T-cell (primary cell): ENCODE measurements at regions not wholly inside any gene's neighbourhood (a gene's known extent, or its start where the extent isn't known, plus 50 kb on each side); places are given as distances from the start of the nearest gene placed in this dataset.

Experiments used
- ATAC-seq, 4 experiments: fragments of 200-7000 bp in 3 of 4; fragments of 150-1000 bp in 1 of 4; cut with Tn5 transposase; replicated peaks in 1 of 4; 1 replicate in 3 of 4; 2 replicates in 1 of 4; pipeline ENCODE4 v1.10.0; 2021; ENCODE audit warnings: moderate library complexity in 3 of 4, mild to moderate bottlenecking in 2 of 4, moderate number of reproducible peaks in 1 of 4
- CTCF ChIA-PET, 2 donors: fragments of 300-600 bp; sonication (Branson Sonifier 250); formaldehyde crosslinking; loops; one replicate each; lab custom pipeline; 2022; ENCODE audit warnings: antibody characterized with exemption in 2 of 2; lab: Charles Lee
- POLR2A ChIA-PET, 2 donors: fragments of 300-600 bp; sonication (Branson Sonifier 250); formaldehyde crosslinking; loops; one replicate each; lab custom pipeline; 2022; ENCODE audit warnings: antibody characterized with exemption in 2 of 2; lab: Charles Lee
- DNase-seq, 35 experiments: peaks; one replicate each; pipeline versions ENCODE4 v3.0.0 to v3.0.0-alpha.2; 2013 to 2023
- H3K27ac ChIP-seq: one replicate; pipeline ENCODE4 v1.5.1; 2013; ENCODE audit warnings: low read length
- H3K27me3 ChIP-seq, 2 experiments: replicated peaks in 1 of 2; 1 replicate in 1 of 2; 2 replicates in 1 of 2; pipeline versions ENCODE4 v1.6.1 to v1.7.0; 2013; ENCODE audit warnings: low read length in 1 of 2, mixed read lengths in 1 of 2; ENCODE audit not compliant: control insufficient read depth in 2 of 2, insufficient read depth in 2 of 2; ENCODE audit errors: extremely low read depth in 1 of 2
- H3K36me3 ChIP-seq, 2 donors: 1 replicate in 1 of 2; 2 replicates in 1 of 2; pipeline versions ENCODE4 v1.6.1 to v1.7.0; 2013; ENCODE audit warnings: low read length in 1 of 2; ENCODE audit not compliant: control insufficient read depth in 2 of 2, insufficient read depth in 1 of 2; ENCODE audit errors: extremely low read depth in 1 of 2
- H3K4me1 ChIP-seq, 2 experiments: 1 replicate in 1 of 2; 2 replicates in 1 of 2; pipeline versions ENCODE4 v1.6.1 to v1.7.0; 2013; ENCODE audit warnings: low read length in 2 of 2, mixed read lengths in 1 of 2; ENCODE audit not compliant: insufficient read depth in 2 of 2, control insufficient read depth in 1 of 2; ENCODE audit errors: extremely low read depth in 1 of 2
- H3K4me3 ChIP-seq, 2 donors: 1 replicate in 1 of 2; 2 replicates in 1 of 2; pipeline versions ENCODE4 v1.5.1 to v1.7.0; 2013; ENCODE audit warnings: mild to moderate bottlenecking in 2 of 2, low read length in 1 of 2, moderate library complexity in 1 of 2; ENCODE audit not compliant: control insufficient read depth in 1 of 2; ENCODE audit errors: extremely low read depth in 1 of 2
- H3K9me3 ChIP-seq: 2 replicates; pipeline ENCODE4 v1.7.0; 2013
- H3K27ac Mint-ChIP-seq, 2 donors: one replicate each; pipeline ENCODE4 v1.8.0; 2020 to 2021; ENCODE audit warnings: mild to moderate bottlenecking in 2 of 2, mixed read lengths in 2 of 2
- H3K27me3 Mint-ChIP-seq, 2 donors: one replicate each; pipeline ENCODE4 v1.8.0; 2021 to 2022; ENCODE audit warnings: mixed read lengths in 2 of 2
- H3K36me3 Mint-ChIP-seq: one replicate; pipeline ENCODE4 v1.8.0; 2021; ENCODE audit warnings: mixed read lengths
- H3K4me1 Mint-ChIP-seq, 3 donors: one replicate each; pipeline ENCODE4 v1.8.0; 2020 to 2022; ENCODE audit warnings: mixed read lengths in 3 of 3, mild to moderate bottlenecking in 1 of 3
- H3K4me3 Mint-ChIP-seq, 3 donors: one replicate each; pipeline ENCODE4 v1.8.0; 2020 to 2022; ENCODE audit warnings: mild to moderate bottlenecking in 3 of 3, mixed read lengths in 3 of 3, moderate library complexity in 3 of 3
- H3K9me3 Mint-ChIP-seq, 3 donors: one replicate each; pipeline ENCODE4 v1.8.0; 2020 to 2022; ENCODE audit warnings: mixed read lengths in 3 of 3
- WGBS: methylation state at CpG from one replicate; pipeline ENCODE4 v1.1.5; 2013; ENCODE audit warnings: missing lambda C conversion rate; ENCODE audit not compliant: insufficient coverage; 5-methylcytosine and 5-hydroxymethylcytosine counted together

DNA sequence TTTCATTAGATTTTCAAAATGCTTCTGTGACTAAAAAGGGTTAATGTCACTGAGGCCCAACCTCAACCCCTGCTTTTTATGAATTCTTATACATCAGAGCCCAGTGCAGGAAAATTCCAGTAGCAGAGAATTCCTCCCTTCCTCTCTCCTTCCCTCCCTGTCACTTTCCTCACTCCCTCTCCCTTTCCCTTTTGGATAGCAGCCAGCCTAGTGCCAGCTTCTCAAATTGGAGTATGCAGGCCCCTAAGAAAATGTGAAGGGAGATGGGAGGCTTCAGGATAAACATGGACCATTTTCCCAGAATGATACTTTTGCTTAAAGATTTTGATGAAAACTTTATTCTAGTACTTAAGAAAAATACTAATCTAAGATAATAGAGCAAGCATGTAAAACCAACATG lies 507.4 kb downstream of the KDM4C start:
- ChIA-PET CTCF (no interaction called here), POLR2A (no interaction called here)
- no peaks in the 10 kb centered on the region for H3K27me3 ChIP-seq
- H3K36me3 Mint-ChIP-seq: no peaks in the 10 kb centered on the region
- H3K9me3 Mint-ChIP-seq: no peaks in the 10 kb centered on the region
- H3K4me3 ChIP-seq: no peak overlapping the region
- H3K4me3 Mint-ChIP-seq: no peak overlapping the region
- no peak overlapping the region for H3K27ac ChIP-seq
- ATAC-seq: no peak
- no peaks in the 10 kb centered on the region for H3K36me3 ChIP-seq
- H3K9me3 ChIP-seq: no peaks in the 10 kb centered on the region
- DNase-seq: no peak
- H3K27me3 Mint-ChIP-seq: peaks cover 17 to 31% of the 10 kb centered on the region in 2 donors
- no peak overlapping the region for H3K27ac Mint-ChIP-seq
- no peaks in the 10 kb centered on the region for H3K4me1 ChIP-seq
- no peaks in the 10 kb centered on the region for H3K4me1 Mint-ChIP-seq

DNA sequence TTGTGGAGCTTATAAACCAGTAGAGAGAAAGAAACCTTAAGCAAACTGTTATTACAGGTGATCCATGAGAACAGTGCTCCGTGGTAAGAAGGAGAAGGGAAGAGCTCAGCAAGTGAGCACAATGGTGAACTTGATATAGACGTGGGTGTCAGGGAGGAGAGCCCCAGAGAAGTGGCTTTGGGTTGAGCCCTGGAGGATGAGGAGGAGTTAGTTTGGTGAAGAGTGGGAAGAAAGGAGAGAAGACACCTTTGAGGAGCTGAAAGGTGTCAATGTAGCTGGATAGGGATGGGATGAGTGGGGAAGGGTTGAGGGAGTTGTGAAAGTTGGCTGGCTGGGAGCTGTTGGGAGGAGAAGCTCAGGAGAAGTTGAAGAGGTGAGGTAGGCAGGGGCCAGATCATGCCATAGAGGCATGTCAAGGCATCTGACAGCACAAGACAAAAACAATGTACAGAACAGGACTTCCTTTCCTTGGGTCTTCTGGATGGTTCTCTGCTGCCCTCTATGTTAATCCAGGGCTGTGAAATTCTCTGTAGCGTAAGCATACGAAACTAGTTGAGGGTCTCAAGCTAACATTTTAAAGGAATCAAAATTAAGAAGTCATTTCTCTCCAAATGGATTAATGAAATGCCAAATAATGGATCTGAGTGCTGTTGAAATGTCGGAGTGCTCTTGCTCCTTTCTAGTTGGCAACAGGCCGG lies 501.9 kb downstream of the KDM4C start:
- no peak for DNase-seq
- Histone ChIP-seq H3K4me3 (no peak overlapping the region), H3K27me3 (no peaks in the 10 kb centered on the region), H3K4me1 (no peaks in the 10 kb centered on the region), H3K27ac (no peak overlapping the region), H3K9me3 (no peaks in the 10 kb centered on the region), H3K36me3 (no peaks in the 10 kb centered on the region)
- H3K4me3 Mint-ChIP-seq: no peak overlapping the region
- no peaks in the 10 kb centered on the region for H3K4me1 Mint-ChIP-seq
- CTCF ChIA-PET: no interaction called here
- no peaks in the 10 kb centered on the region for H3K9me3 Mint-ChIP-seq
- no peak overlapping the region for H3K27ac Mint-ChIP-seq
- peaks cover 14 to 29% of the 10 kb centered on the region in 2 donors for H3K27me3 Mint-ChIP-seq
- POLR2A ChIA-PET: no interaction called here
- 61% methylated on average over 2 of the region's 6 CpGs for WGBS
- ATAC-seq: no peak
- no peaks in the 10 kb centered on the region for H3K36me3 Mint-ChIP-seq

DNA sequence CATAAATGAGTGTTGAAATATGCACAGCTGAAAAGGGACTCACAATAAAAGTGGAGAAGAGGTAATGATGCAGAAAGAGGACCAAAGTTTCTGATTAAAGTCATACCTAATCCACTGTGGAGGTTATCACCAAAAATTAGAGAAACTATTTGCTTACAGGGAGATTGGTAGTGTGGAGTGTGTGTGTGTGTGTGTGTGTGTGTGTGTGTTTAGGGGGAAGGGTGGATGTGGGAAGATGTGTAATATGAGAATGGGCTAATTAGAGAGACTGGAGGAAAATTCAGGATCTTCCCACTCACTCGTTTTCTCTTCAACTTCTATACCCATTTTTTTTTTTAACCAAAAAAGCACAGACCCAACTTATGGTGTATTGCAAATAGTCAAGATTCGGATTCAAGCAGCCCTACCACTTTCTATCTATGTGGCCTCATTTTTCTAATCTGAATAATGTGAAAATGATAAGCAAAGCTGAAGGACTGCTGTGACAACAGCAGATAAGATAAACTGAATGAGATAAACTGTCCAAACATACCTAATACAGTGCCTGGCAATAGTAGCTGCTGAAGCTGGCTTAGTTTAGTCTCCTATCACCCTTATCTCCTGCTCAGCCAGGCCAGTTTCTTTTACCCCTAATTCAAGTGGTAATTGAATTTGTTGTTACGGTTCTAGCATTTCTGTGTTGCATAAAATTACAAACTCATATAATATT lies 501.1 kb downstream of the KDM4C start:
- H3K27ac ChIP-seq: no peak overlapping the region
- no peaks in the 10 kb centered on the region for H3K4me1 Mint-ChIP-seq
- H3K27me3 Mint-ChIP-seq: peaks cover 14 to 36% of the 10 kb centered on the region in 2 donors
- whole genome bisulfite sequencing: no CpG with 5 or more reads among the region's 3 CpGs
- ATAC-seq (no peak), DNase-seq (no peak)
- no peaks in the 10 kb centered on the region for H3K27me3 ChIP-seq
- peaks cover 0 to 5% (median 0%) of the 10 kb centered on the region in 3 donors for H3K9me3 Mint-ChIP-seq
- no peak overlapping the region for H3K27ac Mint-ChIP-seq
- H3K36me3 Mint-ChIP-seq: no peaks in the 10 kb centered on the region
- H3K36me3 ChIP-seq: no peaks in the 10 kb centered on the region
- no peak overlapping the region for H3K4me3 ChIP-seq
- CTCF ChIA-PET: no interaction called here
- POLR2A ChIA-PET: no interaction called here
- H3K4me1 ChIP-seq: no peaks in the 10 kb centered on the region
- H3K9me3 ChIP-seq: no peaks in the 10 kb centered on the region
- no peak overlapping the region for H3K4me3 Mint-ChIP-seq

DNA sequence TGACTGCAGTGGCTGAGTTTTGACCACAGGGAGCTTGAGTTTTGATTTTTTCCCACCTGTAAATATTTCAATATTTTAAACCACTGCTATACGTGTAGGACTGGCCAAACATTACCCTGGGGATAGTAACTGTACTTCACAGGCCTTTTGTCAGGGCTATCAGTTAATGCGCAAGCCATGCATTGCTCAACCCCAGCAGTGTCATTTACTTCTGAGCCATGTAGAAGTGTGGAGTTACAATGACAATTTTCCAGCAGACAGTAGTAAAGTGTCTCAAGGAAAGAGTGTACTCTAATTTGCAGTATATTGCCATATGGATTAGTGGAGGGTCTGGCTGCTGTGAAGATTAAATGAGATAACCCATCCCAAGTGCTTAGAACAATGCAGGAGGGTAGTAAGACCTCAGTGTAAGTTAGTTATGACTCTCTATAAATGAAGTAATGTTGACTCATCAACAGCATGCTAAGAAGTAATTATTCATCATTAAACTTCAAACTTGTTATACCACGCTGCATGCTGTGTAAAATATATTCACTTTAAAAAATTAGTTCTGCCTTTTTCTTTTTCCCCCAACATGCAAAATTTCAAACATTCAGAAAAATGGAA lies 489.2 kb downstream of the KDM4C start:
- 60% methylated on average over 1 of the region's 3 CpGs for WGBS
- ATAC-seq: no peak
- Mint-ChIP-seq H3K4me3 (no peak overlapping the region), H3K36me3 (no peaks in the 10 kb centered on the region), H3K4me1 (peaks cover 0 to 7% (median 0%) of the 10 kb centered on the region in 3 donors), H3K27ac (no peak overlapping the region), H3K27me3 (peaks cover 0 to 7% of the 10 kb centered on the region in 2 donors), H3K9me3 (no peaks in the 10 kb centered on the region)
- Histone ChIP-seq H3K27ac (no peak overlapping the region), H3K4me1 (no peaks in the 10 kb centered on the region), H3K36me3 (no peaks in the 10 kb centered on the region), H3K27me3 (peaks cover 0 to 3% of the 10 kb centered on the region in 2 experiments), H3K4me3 (no peak overlapping the region), H3K9me3 (no peaks in the 10 kb centered on the region)
- ChIA-PET CTCF (no interaction called here), POLR2A (no interaction called here)
- DNase-seq: no peak

DNA sequence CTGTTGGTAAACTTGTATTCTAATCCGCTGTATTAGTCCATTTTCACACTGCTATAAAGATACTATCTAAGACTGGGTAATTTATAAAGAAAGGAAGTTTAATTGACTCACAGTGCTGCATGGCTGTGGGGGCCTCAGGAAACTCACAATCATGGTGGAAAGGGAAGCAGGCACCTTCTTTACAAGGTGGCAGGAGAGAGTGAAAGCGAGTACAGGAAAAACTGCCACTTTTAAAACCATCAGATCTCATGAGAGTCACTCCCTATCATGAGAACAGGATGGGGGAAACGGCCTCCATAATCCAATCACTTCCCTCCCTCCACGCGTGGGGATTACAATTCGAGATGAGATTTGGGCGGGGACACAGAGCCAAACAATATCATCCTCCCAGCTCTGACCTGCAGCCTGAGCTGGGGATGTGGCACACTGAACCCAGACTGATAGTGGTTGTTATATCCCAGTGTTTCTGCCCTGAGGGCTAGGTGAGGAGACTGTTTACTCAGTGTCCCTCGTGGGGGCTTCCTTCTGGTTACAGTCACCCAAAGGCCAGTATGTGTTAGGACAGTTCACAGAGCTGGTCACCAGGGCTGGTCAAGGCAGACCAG lies 488.3 kb downstream of the KDM4C start:
- no peak for ATAC-seq

DNA sequence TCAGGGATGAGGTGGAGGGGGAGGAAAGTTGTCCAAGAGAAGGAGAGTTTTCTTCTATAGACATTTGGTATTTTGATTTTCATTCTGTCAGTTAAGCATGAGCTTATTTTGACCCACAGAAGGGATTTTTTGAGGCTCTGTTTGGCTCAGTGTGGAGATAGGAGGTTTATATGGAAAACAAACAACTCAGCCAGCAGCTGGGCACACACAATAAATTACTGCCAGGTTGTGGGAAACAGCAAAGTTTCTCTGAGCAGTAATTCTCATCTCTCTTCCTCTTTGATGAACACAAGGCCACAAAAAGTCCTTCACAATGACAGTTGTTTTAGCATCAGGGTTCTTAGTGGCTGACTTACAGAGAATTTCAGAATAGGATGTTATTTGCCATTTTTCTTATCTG lies 486.1 kb downstream of the KDM4C start:
- ChIA-PET POLR2A (no interaction called here), CTCF (no interaction called here)
- DNase-seq (no peak), ATAC-seq (no peak)
- Histone ChIP-seq H3K27ac (no peak overlapping the region), H3K27me3 (peaks cover 0 to 3% of the 10 kb centered on the region in 2 experiments), H3K4me3 (no peak overlapping the region), H3K9me3 (no peaks in the 10 kb centered on the region), H3K36me3 (no peaks in the 10 kb centered on the region), H3K4me1 (no peaks in the 10 kb centered on the region)
- H3K4me3 Mint-ChIP-seq: no peak overlapping the region
- H3K36me3 Mint-ChIP-seq: no peaks in the 10 kb centered on the region
- H3K9me3 Mint-ChIP-seq: peaks cover 0 to 3% (median 0%) of the 10 kb centered on the region in 3 donors
- no peak overlapping the region for H3K27ac Mint-ChIP-seq
- peaks cover 0 to 7% (median 0%) of the 10 kb centered on the region in 3 donors for H3K4me1 Mint-ChIP-seq
- peaks cover 0 to 7% of the 10 kb centered on the region in 2 donors for H3K27me3 Mint-ChIP-seq

More for the DNA sequence above, 488.3 kb downstream of the KDM4C start:
- POLR2A ChIA-PET: no interaction called here
- Mint-ChIP-seq H3K4me1 (peaks cover 0 to 7% (median 0%) of the 10 kb centered on the region in 3 donors), H3K27me3 (peaks cover 0 to 7% of the 10 kb centered on the region in 2 donors), H3K9me3 (no peaks in the 10 kb centered on the region), H3K36me3 (no peaks in the 10 kb centered on the region), H3K4me3 (no peak overlapping the region), H3K27ac (no peak overlapping the region)
- Histone ChIP-seq H3K4me1 (no peaks in the 10 kb centered on the region), H3K9me3 (no peaks in the 10 kb centered on the region), H3K4me3 (no peak overlapping the region), H3K27ac (no peak overlapping the region), H3K36me3 (no peaks in the 10 kb centered on the region), H3K27me3 (peaks cover 0 to 3% of the 10 kb centered on the region in 2 experiments)
- no peak for DNase-seq
- 15% methylated on average over 2 of the region's 8 CpGs for WGBS
- CTCF ChIA-PET: no interaction called here
